BE2C (cell line): ENCODE measurements at regions not wholly inside any gene's neighbourhood (a gene's known extent, or its start where the extent isn't known, plus 50 kb on each side); places are given as distances from the start of the nearest gene placed in this dataset.

Experiments
- DNase-seq: peaks from one replicate; pipeline ENCODE4 v3.0.0-alpha.2; 2020
- H3K27me3 ChIP-seq: fragments of 250-450 bp; sonication (Bioruptor Pico); 2 replicates; pipeline ENCODE4 v1.5.1; 2020; ENCODE audit warnings: mild to moderate bottlenecking
- H3K36me3 ChIP-seq: fragments of 250-450 bp; sonication (Bioruptor Pico); 2 replicates; pipeline ENCODE4 v1.5.1; 2020; ENCODE audit warnings: mild to moderate bottlenecking
- H3K4me1 ChIP-seq: fragments of 250-450 bp; sonication (Bioruptor Pico); 2 replicates; pipeline ENCODE4 v1.5.1; 2020
- H3K4me3 ChIP-seq: 2 replicates; pipeline ENCODE4 v1.5.1; 2011; ENCODE audit warnings: low read depth, low read length
- H3K9me3 ChIP-seq: fragments of 250-450 bp; sonication (Bioruptor Pico); 2 replicates; pipeline ENCODE4 v1.5.1; 2020
- CTCF ChIP-seq: IDR thresholded peaks from 2 replicates; pipeline ENCODE4 v1.5.1; 2012; ENCODE audit warnings: mild to moderate bottlenecking, low read depth, low read length

DNA sequence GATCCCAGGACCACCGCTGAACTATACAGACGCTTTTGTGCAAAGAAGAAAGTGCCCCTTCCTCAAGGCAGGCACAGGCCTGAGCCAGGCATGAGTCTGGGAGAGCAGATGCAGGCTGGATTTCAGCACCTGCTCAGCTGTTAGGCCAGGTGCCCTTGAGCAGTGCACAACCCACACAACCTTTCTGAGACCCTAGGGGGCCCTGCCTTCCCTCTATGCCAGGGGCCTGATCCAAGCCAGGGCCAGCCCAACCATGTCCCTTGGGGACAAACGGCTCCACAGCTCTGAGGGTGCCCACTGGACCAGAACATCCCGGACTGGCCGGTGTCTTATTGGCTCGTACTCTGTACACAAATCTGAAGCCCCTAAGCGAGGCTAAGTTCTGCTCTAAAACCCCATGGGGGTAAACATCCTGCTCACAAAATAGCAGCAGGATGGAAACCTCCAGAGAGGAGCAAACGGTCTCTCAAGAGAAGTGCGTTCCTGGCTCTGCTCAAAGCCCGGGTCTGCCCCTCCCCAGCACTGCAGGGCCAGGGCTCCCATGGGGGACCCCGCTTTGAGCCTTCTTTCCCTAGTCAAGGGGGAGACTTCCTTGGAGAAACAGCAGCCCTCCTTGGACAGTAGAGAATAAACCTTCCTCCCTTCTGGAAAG lies 275.1 kb downstream of the NPHP4 start:
- no peaks in the 10 kb centered on the region for H3K9me3 ChIP-seq
- no peak overlapping the region for H3K4me3 ChIP-seq
- no peak for DNase-seq
- no peaks in the 10 kb centered on the region for H3K4me1 ChIP-seq
- no peaks in the 10 kb centered on the region for H3K36me3 ChIP-seq
- TF ChIP-seq CTCF, result no peak
- no peaks in the 10 kb centered on the region for H3K27me3 ChIP-seq

DNA sequence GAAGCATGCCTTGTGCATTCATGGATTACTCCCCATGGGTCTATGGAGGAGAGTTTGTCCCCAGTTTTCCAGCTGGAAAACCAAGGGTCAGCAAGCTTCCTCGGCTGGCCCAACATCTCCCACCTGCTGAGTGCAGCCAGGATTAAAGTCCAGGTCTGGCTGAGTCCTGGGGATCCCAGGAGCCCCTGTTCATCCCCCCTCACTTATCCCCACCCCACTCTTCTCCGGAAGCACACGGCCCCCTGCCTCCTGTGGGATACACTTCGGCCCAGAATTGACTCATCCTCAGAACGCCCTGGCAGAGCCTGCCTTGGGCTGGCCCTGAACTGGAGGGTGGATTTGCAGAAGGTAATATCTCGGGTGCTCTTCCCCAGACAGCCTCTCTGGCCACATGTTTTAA lies 276.1 kb downstream of the NPHP4 start:
- Histone ChIP-seq H3K36me3 (no peaks in the 10 kb centered on the region), H3K4me3 (no peak overlapping the region), H3K9me3 (no peaks in the 10 kb centered on the region), H3K4me1 (no peaks in the 10 kb centered on the region), H3K27me3 (no peaks in the 10 kb centered on the region)
- DNase-seq, result no peak
- TF ChIP-seq CTCF, result no peak

DNA sequence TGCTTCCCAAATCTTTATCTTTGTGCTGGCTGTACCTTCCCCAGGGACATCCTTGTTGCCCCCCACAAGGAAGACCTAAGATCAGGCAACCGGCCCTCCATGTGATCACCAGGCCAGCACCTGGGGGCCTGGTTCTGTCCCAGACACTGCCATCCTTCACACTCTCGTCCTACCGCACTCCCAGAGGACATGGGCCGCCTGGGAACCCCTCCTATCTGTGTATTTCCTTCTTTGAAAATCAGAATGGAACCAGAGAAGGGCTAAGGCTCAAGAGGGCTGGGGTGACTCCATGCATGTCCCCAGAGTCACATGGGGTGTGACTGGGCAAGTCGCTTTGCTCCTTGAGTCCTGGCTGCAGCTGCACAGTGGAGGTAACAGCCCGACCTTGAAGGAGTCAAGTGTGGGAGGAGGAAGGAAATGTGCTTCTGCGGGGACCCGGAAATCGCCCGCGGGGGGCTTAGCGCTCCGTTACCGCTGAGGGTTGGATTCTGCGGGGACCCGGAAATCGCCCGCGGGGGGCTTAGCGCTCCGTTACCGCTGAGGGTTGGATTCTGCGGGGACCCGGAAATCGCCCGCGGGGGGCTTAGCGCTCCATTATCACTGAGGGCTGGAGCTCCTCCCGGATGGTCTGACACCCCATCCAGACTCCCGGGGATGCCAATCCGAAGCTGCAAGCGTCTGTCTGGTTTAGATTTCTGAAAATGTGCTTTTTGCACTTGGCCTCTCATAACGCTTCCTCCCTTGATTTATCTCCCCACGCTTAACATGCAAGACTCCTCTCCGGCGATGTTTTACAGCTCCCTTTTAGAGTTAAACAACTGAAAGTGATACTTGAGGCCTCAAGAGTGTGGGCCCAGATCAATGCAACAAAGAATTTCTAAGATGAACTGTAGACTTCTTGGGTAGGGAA lies 278.9 kb downstream of the NPHP4 start:
- no peak for TF ChIP-seq CTCF
- no peaks in the 10 kb centered on the region for H3K4me1 ChIP-seq
- H3K27me3 ChIP-seq, result no peaks in the 10 kb centered on the region
- H3K9me3 ChIP-seq, result no peaks in the 10 kb centered on the region
- H3K4me3 ChIP-seq, result no peak overlapping the region
- DNase-seq, result no peak
- no peaks in the 10 kb centered on the region for H3K36me3 ChIP-seq

DNA sequence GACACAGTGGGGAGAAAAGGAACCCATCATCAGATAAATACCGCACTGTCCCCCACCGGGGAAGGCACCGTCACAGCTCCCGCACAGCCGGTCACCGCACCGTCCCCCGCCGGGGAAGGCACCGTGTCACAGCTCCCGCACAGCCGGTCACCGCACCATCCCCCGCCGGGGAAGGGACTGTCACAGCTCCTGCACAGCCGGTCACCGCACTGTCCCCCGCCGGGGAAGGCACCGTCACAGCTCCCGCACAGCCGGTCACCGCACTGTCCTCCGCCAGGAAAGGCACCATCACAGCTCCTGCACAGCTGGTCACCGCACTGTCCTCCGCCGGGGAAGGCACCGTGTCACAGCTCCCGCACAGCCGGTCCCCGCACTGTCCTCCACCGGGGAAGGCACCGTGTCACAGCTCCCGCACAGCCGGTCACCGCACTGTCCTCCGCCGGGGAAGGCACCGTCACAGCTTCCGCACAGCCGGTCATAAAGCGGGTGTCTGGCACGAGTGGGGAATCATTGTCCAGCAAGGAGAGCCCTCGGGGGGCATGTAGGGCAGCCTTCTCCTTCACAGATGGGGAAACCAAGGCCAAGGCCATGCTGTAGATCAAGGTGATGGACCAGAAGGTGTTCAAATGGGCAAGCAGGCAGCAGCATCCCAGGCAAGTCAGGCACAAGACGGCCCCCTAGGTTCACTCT lies 280.1 kb downstream of the NPHP4 start:
- Histone ChIP-seq H3K4me1 (no peaks in the 10 kb centered on the region), H3K4me3 (no peak overlapping the region), H3K9me3 (no peaks in the 10 kb centered on the region), H3K27me3 (no peaks in the 10 kb centered on the region), H3K36me3 (no peaks in the 10 kb centered on the region)
- no peak for DNase-seq
- TF ChIP-seq CTCF, result no peak

DNA sequence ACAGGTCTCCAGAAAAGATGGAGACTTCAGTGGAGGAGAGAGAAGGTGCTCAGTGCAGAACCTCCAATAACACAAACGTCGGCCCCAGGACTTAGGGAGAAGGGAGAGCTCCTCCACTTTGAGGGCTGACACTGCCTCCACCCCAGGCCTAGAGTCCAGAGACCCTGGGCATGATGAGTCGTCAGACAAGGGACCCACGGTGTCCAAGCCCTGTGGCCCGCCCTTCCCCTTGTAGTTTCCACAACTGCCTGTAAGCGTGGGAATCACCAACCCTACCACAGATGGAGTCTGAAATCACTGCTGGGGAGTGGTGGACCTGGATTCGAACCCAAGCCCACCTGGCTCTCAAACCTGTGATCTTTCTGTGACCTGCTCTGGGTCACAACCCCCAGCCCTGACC lies 281.1 kb downstream of the NPHP4 start:
- Histone ChIP-seq H3K27me3 (no peaks in the 10 kb centered on the region), H3K4me1 (no peaks in the 10 kb centered on the region), H3K36me3 (no peaks in the 10 kb centered on the region), H3K9me3 (no peaks in the 10 kb centered on the region), H3K4me3 (no peak overlapping the region)
- DNase-seq, result no peak
- no peak for TF ChIP-seq CTCF
